ACHN (cell line): ENCODE measurements at regions not wholly inside any gene's neighbourhood (a gene's known extent, or its start where the extent isn't known, plus 50 kb on each side); places are given as distances from the start of the nearest gene placed in this dataset.

Source experiments
- DNase-seq: peaks from one replicate; pipeline ENCODE4 v3.0.0-alpha.2; 2015
- in situ Hi-C: cut with HindIII; loops from 2 replicates; pipeline ENCODE4 v1.10.0; 2017; ENCODE audit warnings: low sequenced_read_pairs, low pct_ligation_motif_present, low pct_unique_long_range_greater_than_20kb

DNA sequence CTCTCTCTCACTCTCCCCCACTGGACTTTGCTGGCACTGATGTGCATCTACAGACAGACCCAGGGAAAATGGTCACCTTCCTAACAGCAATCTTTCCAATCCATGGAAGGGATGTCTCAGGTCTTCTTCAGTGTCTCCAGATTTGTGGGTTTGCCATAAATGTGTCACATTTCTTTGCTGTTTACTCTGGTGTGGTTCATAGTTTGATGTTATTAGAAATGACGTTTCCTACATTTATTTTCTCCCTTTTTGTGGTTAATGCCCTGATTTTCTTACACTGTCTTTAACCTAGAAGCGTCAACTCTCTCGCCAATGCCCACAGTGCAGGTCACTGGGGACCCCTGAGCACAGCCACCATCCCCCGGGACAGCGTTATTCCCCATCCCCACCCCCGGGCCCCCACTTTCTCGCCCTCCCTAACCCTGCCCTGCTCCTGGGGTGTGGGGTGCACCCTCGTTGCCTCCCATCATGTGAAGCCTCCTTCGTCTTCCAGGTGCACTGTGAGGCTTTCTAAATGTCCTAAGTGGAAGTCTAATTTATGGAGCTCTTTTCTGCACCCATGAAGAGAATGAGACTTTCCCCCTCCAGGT lies 86.5 kb downstream of the YTHDF1 start:
- DNase-seq: no peak
- in situ Hi-C loops: no loop called here

GRCh38 chr20:63128956-63129355 lies 87.0 kb downstream of the YTHDF1 start:
- in situ Hi-C loops: no loop called here

DNA sequence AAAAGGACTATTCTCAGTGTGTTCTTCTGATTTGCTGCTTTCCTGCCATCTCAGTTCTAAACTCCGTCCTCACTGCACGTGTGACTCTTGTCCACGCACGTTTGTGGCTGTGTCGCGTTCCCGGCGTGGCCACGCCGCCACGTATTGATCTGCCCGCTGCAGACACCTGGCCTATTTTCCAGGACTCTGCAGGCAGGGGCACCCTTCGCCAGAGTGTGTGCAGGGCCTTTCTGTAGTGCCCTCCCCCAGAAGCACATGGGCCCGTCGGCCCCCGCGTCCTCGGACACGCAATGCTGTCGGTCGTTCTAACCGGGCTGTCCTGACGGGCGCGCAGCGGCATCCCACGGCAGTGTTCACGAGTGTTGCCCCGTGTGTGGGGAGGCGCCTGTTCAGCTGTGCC lies 87.6 kb downstream of the YTHDF1 start:
- in situ Hi-C loops: no loop called here
- no peak for DNase-seq

More at GRCh38 chr20:63128956-63129355, 87.0 kb downstream of the YTHDF1 start:
- DNase-seq: no peak

GRCh38 chr20:63127700-63128364 lies 88.1 kb downstream of the YTHDF1 start:
- in situ Hi-C loops: no loop called here
- no peak for DNase-seq

DNA sequence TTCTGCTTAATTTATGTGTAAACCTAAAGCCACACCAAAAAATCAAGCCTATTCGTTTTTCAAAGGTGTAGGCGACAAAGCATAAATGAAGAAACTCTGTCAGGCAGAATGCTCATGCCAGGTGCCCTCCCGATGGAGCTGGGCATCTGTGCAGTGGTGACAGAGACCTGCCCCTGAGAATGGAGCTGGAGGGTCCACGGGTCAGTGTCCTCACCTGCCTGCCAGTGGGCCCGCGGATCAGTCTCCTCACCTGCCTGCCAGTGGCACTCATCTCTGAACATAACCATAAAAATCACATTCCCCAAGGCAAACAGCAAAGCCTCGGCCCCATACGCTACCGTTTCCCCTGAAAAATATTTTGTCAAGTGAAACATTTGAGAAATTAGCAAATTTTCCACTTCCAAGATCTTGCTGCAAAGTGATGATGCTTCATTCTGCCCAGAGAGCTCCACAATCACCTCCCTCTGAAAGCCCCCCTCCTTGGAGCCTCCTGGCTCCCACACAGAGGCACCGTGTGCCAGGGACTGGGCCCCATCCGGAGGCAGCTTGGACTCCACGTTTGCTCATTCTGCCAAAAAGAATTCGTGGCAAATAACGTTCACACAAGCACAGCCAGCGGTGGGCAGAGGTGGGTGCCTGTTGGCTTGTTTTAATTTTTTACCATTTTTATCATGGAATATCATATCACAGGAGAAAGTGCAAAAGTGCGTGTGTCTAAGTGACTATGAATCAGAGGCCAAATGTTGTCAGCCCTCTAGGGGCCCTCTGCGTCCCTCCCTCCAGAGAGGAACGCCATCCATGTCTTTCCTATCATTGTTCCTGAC lies 88.8 kb downstream of the YTHDF1 start:
- in situ Hi-C loops: no loop called here
- no peak for DNase-seq

GRCh38 chr20:63125838-63126601 lies 89.9 kb downstream of the YTHDF1 start:
- no peak for DNase-seq
- in situ Hi-C loops: no loop called here

- DNase-seq: no peak
- in situ Hi-C loops: no loop called here
Measured at GRCh38 chr20:63125581-63125837, 90.4 kb downstream of the YTHDF1 start.

DNA sequence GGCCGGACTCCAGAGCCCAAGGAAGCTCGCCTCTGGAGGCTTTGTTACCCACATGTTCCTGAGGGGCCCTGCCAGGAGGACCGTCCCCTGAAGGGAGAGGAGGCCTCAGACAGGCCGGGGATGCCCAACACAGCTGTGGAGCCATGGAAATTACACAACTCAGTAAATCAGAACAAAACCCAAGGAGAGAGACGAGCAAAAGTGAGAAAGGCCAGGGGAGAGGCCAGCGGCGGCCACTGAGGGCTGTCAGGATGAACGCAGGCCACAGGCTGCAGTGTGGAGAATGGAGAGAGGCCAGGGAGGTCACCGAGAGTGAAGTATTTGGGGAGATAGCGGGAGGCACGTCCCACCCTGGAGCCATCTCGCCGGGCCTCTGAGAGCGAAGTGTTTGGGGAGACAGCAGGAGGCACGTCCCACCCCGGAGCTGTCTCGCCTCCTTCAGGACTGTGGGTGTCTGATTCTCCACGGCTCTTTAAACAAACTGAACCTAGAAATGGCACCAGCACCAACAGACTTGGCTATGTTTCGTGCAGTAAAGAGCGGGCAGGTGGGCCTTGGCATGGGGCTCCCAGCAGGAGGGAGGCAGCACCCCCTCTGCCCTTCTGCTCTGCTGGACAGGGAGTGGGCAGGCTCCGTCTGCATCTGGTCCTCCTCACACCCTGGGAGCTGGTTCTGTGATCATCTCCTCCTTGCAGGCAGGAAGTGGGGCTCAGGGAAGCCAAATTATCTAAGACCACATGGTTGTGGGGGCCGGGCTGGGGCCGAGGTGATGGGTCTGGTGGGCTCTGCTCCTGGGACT lies 91.0 kb downstream of the YTHDF1 start:
- in situ Hi-C loops: no loop called here
- no peak for DNase-seq

DNA sequence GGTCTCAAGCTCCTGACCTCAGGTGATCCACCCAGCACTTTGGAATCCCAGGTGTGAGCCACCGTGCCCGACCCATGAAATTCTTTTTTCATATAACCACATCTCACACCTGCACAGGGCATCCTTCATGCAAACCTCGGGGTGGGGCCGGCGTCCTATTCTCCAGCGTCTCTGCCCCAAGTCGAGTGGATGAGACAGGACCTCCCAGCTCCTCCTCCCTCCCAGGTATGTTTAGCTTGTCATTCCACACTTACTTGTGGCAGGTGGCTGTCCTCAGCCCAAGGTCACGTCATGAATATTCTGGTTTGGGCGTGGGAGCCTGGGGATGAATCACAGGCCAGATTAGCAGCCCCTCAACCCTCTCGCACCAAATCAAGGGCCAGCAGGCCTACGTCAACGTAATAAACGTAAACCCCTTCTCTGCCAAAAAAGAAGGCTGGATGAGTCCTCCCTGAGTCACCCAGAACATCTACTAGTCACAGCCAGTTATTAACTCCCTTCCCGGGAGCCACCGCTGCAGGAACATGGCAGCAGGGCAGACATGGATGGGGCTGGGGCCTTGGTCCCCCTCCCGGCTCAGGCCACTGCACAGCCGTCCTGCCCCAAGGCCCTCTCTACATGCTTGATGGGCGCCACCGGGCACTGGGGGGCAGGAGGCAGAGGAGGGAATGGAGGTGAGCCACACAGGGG lies 91.7 kb downstream of the YTHDF1 start:
- DNase-seq: no peak
- in situ Hi-C loops: no loop called here

DNA sequence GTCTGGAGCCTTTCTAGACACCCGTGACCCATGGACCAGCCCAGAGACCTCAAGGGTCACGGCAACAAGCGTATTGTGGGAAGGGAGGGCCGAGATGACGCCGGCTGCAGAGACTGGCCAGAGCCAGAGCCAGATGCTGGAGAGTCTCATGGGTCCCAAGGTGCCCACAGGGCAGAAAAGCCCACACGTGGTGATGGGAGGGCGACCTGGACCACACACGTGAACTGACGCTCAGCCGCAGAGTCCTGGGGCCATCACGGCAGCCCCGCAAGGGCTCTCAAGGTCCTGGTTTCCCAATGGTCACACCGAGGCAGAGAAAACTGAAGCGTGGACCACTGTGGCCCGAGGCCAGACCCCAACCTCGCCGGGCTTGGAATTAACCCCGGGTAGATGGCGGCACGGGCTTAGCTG lies 92.6 kb downstream of the YTHDF1 start:
- in situ Hi-C loops: no loop called here
- no peak for DNase-seq

DNA sequence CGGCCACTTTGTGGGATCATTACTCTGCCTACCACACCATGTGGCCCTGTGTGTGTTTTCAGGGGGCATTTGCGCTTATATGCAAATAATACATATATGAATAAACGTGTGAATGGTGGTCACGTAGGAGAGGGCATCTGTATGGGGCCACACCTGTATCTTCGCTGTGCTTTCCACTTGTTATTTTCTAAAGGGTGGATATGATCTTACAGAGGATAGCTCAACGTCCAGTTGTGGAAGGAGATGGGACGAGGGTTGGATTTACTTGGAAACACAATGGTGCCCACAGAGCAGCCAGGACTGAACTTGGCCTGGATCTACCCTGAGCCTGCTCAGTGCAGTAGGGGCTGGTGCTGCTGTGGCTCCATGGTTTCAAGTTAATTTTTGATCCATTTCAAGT lies 93.3 kb downstream of the YTHDF1 start:
- in situ Hi-C loops: no loop called here
- DNase-seq: no peak

DNA sequence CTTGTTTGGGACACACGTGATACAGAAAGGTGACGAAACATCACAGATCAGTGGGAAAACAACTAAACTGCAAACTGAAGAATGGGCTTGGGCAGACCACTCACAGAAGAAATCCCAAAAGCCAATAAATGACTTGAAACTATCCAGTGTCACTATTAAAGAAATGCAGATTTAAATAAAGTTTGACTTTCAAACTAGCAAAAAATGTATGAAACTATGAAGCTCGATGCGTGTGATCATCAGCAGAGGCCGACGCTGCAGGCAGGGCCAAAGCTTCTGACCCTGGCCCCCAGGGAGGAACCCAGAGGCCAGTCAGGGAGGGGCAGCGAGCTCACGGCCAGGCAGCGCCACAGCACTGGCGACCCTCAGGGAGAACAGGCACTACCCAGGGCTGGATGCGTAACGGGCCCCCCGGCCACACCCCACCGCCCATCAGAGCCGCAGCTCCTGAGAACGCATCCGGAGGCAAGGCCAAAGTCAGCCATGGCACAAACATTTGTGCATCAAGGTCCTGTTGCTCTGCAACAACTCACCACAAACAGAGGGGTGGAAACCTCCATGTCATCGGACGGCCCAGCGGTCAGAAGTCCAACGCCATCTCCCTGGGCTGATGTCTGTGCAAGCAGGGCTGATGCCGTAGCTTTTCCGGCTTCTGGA lies 94.1 kb downstream of the YTHDF1 start:
- in situ Hi-C loops: no loop called here
- no peak for DNase-seq

- in situ Hi-C loops: no loop called here
- no peak for DNase-seq
Measured at GRCh38 chr20:63121246-63121645, 94.7 kb downstream of the YTHDF1 start.

DNA sequence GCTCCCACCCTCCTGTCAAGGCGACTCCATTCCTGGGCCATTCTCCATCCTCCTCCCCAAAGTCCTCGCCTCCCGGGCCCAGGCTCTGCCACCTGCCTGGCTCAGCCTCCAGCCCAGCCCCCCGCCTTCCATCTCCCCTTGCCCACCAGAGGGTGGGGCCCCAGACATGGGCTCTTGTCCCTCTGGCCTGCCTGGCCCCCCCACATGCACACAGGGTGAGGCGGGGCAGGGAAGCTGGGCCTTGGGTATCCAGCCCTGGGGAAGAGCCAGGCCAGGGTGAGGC lies 95.2 kb downstream of the YTHDF1 start:
- no peak for DNase-seq
- in situ Hi-C loops: no loop called here

- no peak for DNase-seq
- in situ Hi-C loops: no loop called here
Measured at GRCh38 chr20:63119963-63120807, 95.7 kb downstream of the YTHDF1 start.

DNA sequence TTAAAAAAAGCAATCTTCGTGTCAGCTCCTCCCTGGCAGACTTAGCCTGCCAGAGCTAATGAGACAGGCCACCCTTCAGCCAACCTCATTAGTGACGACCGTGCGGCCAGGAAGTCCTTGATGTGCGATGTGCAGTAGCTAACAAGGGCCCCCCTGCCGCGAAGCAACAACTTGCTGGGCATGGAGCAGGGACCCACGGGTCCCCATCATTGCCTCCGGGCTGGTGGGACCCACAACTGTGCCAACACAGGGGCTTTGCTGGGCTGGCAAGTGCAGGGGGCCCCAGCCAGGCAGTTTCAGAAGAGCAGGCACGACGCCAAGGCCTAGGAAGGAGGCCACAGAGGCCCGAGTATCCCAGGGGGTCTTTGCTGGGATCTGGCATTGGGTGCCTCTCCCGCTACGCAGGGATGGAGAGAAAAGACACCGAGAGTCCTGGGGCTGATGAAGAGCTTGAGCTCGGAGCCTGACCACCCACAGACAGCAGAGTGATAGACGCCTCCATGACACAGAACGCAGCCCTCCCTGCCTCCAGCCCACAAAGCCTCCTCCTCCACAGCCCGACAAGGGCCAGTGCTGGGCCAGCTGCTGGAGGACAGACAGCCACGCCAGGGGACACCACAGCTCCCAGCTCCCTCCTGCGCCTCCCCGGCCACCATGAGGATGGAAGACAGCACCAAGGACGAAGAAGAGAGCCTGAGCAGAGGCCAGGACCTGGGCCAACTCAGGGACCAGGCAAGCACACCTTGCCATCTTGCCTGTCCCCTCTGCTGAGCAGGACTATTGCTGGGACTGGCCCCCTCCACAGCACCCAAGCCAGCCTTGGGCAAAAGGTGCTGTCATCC lies 96.6 kb downstream of the YTHDF1 start:
- DNase-seq: no peak
- in situ Hi-C loops: no loop called here
